Heart left ventricle (tissue), 13 donors: ENCODE measurements at regions not wholly inside any gene's neighbourhood (a gene's known extent, or its start where the extent isn't known, plus 50 kb on each side); places are given as distances from the start of the nearest gene placed in this dataset.

Experiments
- CTCF ChIP-seq, 12 donors: fragments of 200-600 bp; sonication (generic) in 4 of 12; IDR thresholded peaks; one replicate each; pipeline versions ENCODE4 v1.5.0 to v1.8.0; 2018 to 2022; ENCODE audit warnings: antibody characterized with exemption in 12 of 12, mild to moderate bottlenecking in 5 of 12
- POLR2A ChIP-seq, 2 donors: fragments of 450-650 bp; IDR thresholded peaks; one replicate each; pipeline ENCODE4 v1.6.1; 2017; ENCODE audit warnings: antibody characterized with exemption in 2 of 2, mild to moderate bottlenecking in 2 of 2, moderate library complexity in 2 of 2
- donor health status: ischemic (EF 13 %, LVEDD 7.1; RV severe dilation, severe dysfunction).
- donor health status: DM: no; HTN: yes; CAD: no.
- donor health status: DM: no; HTN: no; CAD: no.
- donor health status: ischemic (EF 25% LVEDD 6.9; RV normal size, moderate dysfunction).
- donor health status: ischemic (EF 25% LVEDD 5.7; RV mildly dilated, moderate dysfunction).
- donor health status: ischemic (EF 35%, LVEDD 5.7; RV mildly dilated, moderate dysfunction).
- donor health status: nonischemic (EF 11% LVEDD 7.7; RV severe dilation, severe dysfunction).
- donor health status: DM: yes; HTN: yes; CAD: no.
- donor health status: PGD.
- donor health status: ischemic (EF 29% LVEDD 5.4; RV normal size, mild dysfunction).
- donor health status: nonischemic (EF 23%, LVEDD 6.1; RV moderate dilation, normal function).

- TF ChIP-seq CTCF (IDR thresholded peaks at IDR 0.05) (no peak), POLR2A (IDR thresholded peaks at IDR 0.05) (no peak)
Measured at GRCh38 chr17:70787721-70788300, 618.5 kb downstream of the KCNJ2 start.
